GM18907 (cell line): ENCODE measurements at regions not wholly inside any gene's neighbourhood (a gene's known extent, or its start where the extent isn't known, plus 50 kb on each side); places are given as distances from the start of the nearest gene placed in this dataset.
"Not testable (repeated sequence)": the region's sequence is repeated elsewhere in the genome, so short reads cannot be mapped to it uniquely, and the experiment has no call there.

ENCODE experiments used
- ATAC-seq: cut with Tn5 transposase; IDR thresholded peaks from one replicate; pipeline ENCODE4 v1.9.1; 2021; ENCODE audit warnings: mild to moderate bottlenecking, moderate library complexity; ENCODE audit not compliant: unreplicated experiment

DNA sequence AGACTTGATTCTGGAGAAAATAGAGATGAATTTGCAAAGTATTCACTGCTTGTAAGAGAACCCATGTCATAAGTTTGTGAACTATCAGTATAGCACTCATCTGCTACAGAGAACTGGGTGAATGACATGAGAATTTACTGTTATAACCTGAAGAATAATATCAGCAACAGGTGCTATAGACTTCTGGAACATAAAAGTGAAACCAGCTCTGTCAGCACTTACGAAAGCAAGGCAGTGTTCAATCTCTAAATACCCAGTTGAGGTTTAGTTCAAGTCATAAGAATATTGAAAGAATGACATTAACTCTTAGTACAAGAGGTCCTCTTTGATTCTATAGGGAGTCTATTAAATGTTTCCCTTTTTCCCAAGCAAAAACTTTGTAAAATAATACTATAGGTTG lies 232.9 kb upstream of the ANKRD50 start:
- ATAC-seq = no peak

DNA sequence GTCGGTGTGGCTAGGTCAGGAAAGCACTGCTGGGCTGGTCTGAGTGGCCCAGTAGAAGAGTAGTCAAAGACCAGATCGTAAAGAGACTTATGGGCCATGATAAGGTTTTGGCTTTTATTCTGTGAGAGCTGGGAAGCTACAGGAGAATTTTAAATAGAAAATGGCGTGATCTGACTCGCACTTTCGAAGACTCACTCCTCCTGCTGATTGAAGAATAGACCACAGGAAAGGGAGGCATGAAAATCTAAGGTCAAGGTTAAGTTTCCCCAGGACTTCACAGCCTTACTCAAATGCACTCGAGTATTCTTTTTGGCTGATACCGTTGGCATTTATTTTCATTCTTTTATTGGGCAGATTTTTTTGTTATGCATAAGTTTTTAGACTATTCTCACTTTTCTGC lies 231.4 kb upstream of the ANKRD50 start:
- no peak for ATAC-seq

DNA sequence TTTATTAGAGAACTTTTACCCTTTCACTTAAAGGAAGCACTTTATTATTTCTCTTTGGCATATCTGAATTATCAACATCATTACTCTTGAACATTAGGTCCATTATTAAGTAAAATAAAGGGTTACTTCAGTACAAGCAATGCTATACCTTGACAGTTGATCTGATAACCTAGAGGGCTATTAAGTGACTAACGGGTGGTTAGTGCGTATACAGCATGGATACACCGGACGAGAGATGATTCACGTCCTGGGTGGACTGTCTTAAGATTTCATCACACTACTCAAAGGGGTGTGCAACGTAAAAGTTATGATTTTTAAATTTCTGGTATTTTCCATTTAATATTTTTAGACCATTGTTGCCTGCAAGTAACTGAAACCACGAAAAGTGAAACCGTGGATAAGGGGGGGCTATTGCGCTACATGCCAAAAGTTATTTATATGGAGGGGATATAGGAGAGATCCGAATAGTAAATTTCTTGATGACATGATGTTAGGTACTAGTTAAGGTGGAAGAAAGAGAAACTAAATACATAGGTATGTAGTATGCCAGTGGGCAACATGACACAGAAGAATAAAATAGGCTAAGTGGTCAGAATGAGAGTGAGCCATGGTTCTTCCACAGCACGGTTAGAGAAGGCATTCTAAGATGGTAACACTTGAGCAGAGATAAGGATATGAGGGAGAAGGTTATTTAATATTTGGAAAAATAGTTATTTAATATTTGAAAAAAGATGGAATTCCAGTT lies 230.8 kb upstream of the ANKRD50 start:
- no peak for ATAC-seq

DNA sequence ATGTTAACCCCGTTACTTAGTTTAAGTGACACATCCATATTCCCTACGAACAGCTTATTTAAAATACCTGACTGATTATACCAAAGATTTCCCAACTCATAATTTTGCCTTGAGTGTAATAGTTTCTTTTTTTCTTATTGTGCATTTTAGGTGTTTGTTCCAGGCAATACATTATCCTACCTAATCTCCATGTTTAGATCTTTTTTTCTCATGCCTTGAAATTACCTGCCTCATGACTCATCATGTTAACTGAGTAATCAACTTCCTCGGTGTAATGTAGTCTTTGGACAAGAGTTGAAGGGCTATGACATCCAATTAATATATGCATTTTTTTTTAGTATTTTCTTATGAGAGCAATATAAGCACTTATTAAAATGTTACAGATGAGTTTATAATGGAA lies 228.7 kb upstream of the ANKRD50 start:
- ATAC-seq = no peak

DNA sequence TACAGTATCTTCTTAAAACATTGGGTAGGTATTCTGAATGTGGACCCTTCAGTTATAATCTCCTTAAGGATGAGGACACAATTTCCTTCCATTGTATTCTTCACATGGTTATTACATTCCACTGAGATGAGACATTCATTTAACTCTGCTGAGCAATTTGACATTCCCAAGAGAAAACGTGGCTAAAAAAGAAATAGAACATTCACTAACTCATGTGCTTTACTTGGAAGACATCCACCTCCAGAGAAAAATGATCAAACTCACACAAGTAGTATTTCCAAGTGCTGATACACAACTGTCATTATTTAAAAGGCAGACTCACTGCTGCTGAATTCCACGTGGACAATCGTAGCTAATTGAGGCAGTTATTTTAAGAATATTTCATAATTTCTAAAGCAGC lies 227.9 kb upstream of the ANKRD50 start:
- no peak for ATAC-seq

DNA sequence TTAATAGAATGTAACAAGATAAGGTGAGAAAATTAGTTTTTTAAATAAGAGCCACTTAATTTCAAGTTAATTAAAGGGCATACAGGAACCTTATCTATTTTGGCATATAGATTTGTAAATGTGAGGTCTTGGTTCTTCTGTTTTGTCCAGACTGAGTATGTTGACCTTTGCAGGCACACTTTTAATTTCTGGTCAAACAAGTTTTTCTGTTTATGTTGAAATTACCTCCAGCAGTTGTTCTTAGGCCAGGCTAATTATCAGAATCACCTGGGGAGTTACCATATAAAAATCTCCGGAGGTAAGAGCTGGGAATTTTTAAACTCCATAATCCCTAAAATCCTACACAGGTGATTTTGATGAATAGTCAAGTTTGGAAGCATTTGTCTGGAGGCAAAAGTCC lies 227.4 kb upstream of the ANKRD50 start:
- ATAC-seq = no peak

DNA sequence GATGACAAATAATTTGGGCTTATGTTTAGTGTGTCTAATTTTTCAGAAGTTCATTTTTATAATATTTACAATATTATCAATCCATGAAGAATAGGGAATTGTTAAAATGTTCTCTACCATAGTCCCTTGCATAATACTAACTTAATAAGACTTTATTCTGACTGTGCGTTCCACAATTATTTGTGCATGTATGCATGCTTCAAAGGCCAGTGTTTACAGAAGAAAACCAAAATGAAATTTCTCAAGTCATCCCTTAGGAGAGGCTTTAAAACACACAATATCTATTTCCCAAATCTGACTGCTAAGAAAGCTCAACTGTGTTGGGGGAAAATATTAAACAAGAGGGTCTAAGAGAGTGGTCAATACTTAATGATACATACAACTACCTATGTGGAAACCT lies 226.3 kb upstream of the ANKRD50 start:
- no peak for ATAC-seq

DNA sequence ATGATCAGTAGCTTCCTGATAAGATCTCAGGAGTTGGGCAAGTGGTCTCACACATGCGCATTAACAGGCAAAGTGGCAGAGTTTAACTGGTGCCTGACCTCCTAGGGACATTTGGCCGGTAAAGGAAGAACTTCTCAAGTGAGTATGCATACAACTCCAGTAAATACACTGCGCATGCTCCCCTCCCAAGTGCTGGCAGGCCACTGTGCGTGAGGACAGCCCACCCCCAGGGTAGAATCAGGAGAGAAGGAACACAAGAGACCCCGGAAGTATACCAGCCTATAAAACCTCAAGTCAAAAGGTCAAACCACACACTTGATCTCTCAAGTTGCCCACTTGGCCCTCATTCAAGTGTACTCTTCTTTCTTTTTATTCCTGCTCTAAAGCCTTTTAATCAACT lies 225.5 kb upstream of the ANKRD50 start:
- no peak for ATAC-seq

DNA sequence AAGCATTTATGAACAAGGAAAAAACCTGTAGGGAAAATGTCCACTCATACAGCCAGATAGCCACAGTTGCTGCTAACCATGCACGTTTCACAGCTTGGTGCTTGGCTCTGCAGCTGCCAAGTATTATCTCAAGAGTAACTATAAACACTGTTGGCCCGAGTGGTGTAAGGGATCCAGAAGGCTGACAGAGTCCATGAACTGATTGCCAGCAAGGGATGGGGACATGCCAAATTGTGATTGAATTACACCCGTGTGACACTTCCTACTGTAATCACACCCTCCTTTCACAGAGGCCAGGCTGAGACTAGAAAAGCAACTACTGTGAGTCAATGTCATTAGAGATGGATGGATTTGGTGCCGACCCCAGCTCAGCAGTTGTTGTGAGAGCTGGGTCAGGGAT lies 223.9 kb upstream of the ANKRD50 start:
- no peak for ATAC-seq

DNA sequence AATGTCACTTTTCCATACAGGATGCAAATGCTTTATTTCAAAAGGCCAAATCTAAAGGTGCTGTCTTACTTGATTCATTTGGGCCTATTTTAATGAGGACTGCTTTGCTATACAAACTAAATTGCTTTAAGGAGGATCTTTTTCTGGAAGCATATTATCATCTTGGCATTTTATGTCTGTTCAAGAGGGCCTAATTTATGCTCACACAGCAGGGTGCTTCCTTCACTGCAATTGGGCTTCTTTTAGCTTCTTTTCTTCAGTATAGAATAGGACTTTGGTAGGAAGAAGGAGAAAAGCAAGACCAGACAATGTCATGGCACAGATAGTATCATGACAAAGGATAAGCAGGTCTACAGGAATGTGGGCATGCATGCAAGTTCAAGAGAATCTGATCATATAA lies 222.4 kb upstream of the ANKRD50 start:
- ATAC-seq = no peak

DNA sequence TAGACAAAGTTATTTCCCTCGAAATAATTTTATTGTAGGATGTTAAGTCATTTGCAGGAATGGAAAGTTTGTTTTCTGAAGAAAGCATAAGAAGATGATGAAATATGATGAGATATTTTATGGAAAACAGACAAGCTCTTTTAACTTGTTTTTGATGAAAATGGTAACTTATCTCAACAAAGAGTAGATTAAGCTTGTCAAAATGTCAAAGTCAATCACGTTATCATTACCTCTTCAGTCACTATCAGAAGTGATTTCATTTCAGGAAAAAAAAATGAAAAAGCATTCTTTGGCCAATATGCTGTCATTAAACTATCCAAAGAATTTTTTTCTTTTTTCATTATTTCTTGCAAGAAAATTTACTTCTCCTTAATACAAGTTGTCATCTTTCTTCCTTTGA lies 221.0 kb upstream of the ANKRD50 start:
- no peak for ATAC-seq

DNA sequence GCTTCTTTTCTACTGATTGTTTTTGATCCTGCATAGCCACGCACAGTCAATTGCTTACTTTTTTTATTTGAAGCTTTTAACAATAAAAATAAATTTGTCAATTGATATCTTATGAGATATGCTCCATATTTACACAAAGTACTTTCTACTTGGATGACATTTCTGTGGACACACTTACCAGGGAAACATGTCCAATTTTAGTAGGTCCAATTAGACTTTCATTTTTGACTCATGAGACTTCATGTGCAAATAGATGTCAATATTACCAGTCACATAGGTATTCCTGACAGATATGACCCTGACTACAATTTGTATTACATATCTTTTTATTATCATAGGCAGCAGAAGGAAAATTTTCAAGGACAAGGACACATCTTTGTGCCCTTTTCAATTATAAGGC lies 219.9 kb upstream of the ANKRD50 start:
- no peak for ATAC-seq

DNA sequence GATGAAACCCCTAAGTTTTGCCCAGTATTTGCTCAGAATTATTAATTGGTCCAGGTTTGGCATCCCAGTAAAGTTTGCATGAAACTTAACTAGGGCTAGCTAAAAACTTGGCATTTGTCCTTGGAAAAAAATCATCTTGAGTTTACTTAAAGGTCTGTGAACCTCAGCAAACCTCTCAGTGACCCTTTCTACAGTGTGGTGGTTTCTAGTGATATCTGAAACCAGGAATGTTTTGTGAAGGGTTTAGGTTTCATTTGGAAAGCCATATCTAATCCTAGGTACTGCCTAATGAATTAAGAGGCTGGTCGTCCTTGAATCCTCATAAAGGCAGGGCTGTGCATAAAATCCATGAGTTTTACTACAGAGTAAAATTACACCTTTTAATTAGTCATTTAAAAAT lies 218.5 kb upstream of the ANKRD50 start:
- ATAC-seq = no peak

DNA sequence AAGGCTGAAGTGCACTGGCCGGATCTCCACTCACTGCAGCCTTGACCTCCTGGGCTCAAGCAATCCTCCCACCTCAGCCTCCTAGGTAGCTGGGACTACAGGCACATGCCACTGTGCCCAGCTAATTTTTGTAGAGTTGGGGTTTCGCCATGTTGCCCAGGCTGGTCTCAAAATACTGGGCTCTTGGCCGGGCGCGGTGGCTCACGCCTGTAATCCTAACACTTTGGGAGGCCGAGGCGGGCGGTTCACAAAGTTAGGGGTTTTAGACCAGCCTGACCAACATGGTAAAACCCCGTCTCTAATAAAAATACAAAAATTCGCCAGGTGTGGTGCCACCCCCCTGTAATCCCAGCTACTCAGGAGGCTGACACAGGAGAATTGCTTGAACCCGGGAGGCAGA lies 210.2 kb upstream of the ANKRD50 start:
- ATAC-seq = not testable (repeated sequence)

DNA sequence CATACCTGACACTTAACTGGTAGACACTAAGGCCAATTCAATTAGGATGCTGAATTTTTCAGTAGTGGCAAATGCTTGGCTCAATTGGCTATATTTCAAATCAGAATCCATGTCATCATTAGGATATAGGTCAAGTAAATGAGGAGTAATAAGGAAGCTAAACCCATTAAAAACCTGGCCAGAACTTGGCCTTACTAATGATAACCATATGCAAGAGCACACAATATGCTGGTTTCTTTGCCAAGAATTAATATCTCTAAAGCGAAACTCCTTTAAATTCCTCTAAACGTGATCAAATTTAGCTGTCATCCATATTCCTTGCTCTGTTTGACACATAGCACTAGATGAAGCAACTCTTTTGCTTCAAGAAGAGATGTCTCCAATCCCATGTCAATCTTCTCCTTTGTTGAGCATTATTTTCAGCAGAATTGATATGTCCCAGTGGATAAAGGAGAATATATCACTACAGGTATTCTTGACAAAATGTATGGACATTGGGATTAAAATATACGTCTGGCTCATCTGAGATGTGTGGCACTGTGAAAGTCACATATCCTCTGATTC lies 206.1 kb upstream of the ANKRD50 start:
- ATAC-seq = no peak

DNA sequence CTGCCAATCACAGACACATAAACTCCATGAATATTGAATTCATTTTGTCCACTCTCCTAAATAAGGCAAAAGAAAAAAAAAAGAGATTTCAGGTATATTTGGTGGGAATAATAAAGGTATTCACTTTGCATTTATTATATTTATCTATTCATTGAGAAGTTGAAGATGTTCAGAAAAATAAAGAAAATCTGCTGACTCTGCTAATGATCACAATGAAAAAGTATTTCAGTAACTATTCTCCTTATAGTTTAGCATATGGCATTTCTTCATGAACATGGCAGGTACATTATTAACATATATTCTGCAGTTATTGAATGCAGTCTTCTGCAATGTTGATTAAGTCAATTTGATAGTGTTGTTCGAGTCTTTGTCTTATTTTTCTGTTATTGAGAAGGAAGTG lies 202.5 kb upstream of the ANKRD50 start:
- no peak for ATAC-seq

DNA sequence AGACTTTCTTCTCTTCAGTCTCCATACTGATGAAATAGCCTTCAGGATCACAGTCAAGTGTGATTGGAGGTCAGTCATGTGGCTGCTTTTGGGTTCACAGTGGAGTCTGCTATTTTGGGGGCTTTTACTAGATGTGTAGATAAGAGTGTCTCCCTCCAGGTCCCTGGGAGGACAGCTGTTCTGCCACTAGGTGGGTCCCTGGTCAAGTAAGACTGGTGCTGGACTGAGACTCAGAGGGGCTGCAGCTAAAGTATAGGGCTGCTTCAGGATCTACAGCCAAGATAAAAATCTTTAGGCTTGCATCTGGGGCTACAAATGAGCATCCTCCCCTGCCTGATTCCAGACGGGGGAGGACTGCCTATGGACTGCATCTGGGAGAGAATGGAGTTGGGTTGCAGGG lies 200.7 kb upstream of the ANKRD50 start:
- ATAC-seq = no peak

DNA sequence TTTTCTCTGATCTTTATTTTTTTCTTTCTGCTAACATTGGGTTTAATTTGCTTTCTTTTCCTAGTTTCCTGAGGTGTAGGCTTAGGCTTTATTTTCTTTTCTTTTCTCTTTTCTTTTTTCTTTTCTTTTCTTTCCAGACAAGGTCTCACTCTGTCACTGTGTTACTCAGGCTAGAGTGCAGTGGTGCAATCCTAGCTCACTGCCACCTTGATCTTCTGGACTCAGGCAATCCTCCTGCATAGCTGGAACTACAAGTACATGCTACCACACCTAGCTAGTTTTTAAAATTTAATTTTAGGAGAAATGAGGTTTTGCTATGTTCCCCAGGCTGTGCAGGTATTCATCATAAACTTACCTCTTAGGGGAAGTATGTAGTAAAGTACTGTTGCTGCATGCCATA lies 197.8 kb upstream of the ANKRD50 start:
- no peak for ATAC-seq

DNA sequence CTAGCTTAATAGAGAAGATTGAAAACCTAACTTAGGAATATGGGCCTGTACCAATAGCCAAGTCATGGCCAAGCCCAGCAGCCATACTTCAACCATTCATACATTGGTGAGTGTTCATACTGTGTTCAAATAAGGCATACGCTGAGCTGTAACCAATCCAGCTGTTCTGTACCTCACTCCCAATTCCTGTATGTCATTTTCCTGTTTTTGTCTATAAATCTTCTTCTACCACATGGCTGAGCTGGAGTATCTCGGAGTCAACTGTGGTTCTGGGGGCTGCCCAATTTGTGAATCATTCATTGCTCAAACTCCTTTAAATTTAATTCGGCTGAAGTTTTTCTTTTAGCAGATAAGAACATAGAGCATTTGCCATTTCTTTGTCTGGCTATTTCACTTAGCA lies 195.3 kb upstream of the ANKRD50 start:
- ATAC-seq = no peak

DNA sequence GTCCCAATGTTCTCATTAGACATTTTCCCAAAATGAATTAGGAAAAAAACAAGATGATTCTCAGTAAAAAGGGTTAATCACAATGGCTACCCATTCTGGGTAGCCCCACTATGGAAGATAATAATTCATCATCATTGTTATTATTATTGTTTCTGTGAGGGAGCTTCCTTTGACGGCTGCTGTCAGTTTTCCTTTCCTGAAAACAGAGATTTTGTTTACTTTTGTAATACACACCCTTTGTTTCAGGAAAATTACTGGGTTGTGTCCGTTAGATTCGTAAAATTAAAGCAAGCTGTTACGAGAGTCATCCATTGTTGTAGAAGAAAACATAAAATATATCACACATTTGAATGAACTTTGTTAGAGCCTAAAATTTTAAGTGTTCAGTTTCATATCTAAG lies 192.9 kb upstream of the ANKRD50 start:
- no peak for ATAC-seq

DNA sequence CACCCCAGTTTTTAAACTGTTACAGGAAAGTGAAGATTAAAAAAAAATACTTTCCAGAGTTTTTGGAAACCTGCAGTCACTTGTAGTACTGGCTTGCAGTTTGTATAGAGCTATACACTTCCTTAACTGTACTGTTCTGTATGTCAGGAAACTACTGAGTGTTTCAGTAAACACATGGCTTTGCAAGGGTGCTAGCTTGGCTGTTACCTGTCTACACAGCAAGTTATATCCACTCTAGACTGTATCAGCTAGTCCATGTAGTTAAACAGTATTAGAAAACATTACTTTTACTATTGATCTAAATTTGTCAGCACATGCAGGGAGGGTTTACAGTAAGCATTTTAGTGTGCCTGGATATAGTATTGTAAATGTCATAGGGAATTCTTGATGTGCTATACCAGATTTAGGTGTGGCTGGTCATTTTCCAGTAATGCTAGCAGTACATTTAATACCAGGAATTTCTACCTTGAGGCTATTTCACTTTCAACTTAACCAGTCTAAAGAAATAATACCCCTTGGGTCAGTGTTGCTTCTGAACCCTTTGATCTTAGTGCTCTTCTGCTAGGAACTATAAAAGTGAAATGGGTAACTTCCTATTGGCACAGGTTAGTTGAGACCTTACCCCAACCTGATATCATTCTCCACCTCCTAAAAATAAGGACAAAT lies 192.3 kb upstream of the ANKRD50 start:
- ATAC-seq = no peak

DNA sequence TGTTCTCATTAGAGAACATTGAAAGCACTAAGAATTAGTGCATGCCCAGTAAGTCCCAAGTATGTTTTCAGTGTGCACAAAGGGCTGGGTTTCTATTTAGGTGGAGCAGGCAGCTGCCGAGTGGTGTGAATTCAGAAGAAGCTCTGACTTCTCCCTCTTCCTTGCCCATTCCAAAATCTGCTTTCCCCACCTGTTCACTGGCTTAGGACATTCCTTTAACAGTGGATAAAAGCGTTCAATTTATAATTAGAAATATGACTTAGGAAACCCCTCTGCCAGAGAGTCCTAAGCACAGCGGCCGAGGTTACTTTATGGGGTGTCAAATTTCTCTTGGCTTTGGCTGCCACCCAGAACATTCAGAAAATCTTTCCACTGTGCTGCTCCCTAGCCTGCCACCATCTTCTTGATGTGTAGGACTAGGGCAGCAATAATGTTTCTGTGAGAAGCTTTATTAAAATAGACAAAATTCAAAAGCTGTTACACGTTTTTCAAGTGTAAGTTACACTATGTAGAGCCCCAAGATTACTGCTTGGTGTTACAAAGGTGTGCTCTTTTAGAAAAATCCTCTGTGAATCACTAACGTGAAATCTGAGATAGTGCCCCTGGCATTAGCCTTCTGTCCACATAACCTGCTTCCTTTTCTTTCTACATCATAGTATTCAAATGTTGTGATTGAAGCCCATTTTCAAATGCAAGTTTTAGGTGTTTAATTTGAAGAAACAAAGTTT lies 191.6 kb upstream of the ANKRD50 start:
- ATAC-seq = no peak
